Trophoblast cell (in vitro differentiated cells and primary cell): ENCODE measurements at regions not wholly inside any gene's neighbourhood (a gene's known extent, or its start where the extent isn't known, plus 50 kb on each side); places are given as distances from the start of the nearest gene placed in this dataset.
A peak's percentile ranks its signal among the peaks of the same experiment; 100 is the strongest.

Source experiments
- DNase-seq, 2 donors: peaks; one replicate each; pipeline ENCODE4 v3.0.0-alpha.2; 2016
- H2AFZ ChIP-seq: 2 replicates; pipeline ENCODE4 v1.6.1; 2013; ENCODE audit warnings: low read length, moderate library complexity, mild to moderate bottlenecking; ENCODE audit not compliant: insufficient read depth, poor library complexity
- H2AK5ac ChIP-seq: 2 replicates; pipeline ENCODE4 v1.6.1; 2013; ENCODE audit warnings: mild to moderate bottlenecking, low read length
- H2BK120ac ChIP-seq: 2 replicates; pipeline ENCODE4 v1.6.1; 2013; ENCODE audit warnings: low read length, mild to moderate bottlenecking, moderate library complexity; ENCODE audit not compliant: insufficient read depth, poor library complexity
- H2BK12ac ChIP-seq: 2 replicates; pipeline ENCODE4 v1.6.1; 2013; ENCODE audit warnings: mild to moderate bottlenecking, low read length, moderate library complexity
- H2BK5ac ChIP-seq: 2 replicates; pipeline ENCODE4 v1.6.1; 2013; ENCODE audit warnings: low read length, low read depth, moderate library complexity, mild to moderate bottlenecking; ENCODE audit not compliant: poor library complexity
- H3K14ac ChIP-seq: 2 replicates; pipeline ENCODE4 v1.6.1; 2013; ENCODE audit warnings: mild to moderate bottlenecking, low read length
- H3K18ac ChIP-seq: 2 replicates; pipeline ENCODE4 v1.6.1; 2013; ENCODE audit warnings: mild to moderate bottlenecking, low read length
- H3K23ac ChIP-seq: 2 replicates; pipeline ENCODE4 v1.6.1; 2013; ENCODE audit warnings: low read length
- H3K27ac ChIP-seq: 2 replicates; pipeline ENCODE4 v1.5.1; 2013; ENCODE audit warnings: low read depth, mild to moderate bottlenecking, inconsistent platforms, low read length, moderate library complexity
- H3K27me3 ChIP-seq: 2 replicates; pipeline ENCODE4 v1.6.1; 2013; ENCODE audit warnings: inconsistent platforms, mild to moderate bottlenecking, low read length, moderate library complexity; ENCODE audit not compliant: insufficient read depth
- H3K36me3 ChIP-seq, 2 experiments: 1 replicate in 1 of 2; 2 replicates in 1 of 2; pipeline ENCODE4 v1.6.1; 2013; ENCODE audit warnings: low read length in 2 of 2, mild to moderate bottlenecking in 2 of 2, moderate library complexity in 1 of 2; ENCODE audit not compliant: insufficient read depth in 2 of 2, control insufficient read depth in 1 of 2
- H3K4ac ChIP-seq: 2 replicates; pipeline ENCODE4 v1.6.1; 2013; ENCODE audit warnings: low read depth, mild to moderate bottlenecking, low read length, moderate library complexity
- H3K4me1 ChIP-seq, 2 experiments: 1 replicate in 1 of 2; 2 replicates in 1 of 2; pipeline ENCODE4 v1.6.1; 2013; ENCODE audit warnings: low read length in 2 of 2, mild to moderate bottlenecking in 2 of 2, moderate library complexity in 1 of 2; ENCODE audit not compliant: insufficient read depth in 2 of 2, control insufficient read depth in 1 of 2
- H3K4me2 ChIP-seq: 2 replicates; pipeline ENCODE4 v1.6.1; 2013; ENCODE audit warnings: inconsistent platforms, mild to moderate bottlenecking, low read length, moderate library complexity
- H3K4me3 ChIP-seq: 2 replicates; pipeline ENCODE4 v1.5.1; 2013; ENCODE audit warnings: mild to moderate bottlenecking, low read depth, low read length, inconsistent platforms
- H3K79me1 ChIP-seq: one replicate; pipeline ENCODE4 v1.6.1; 2013; ENCODE audit warnings: low read length
- H3K79me2 ChIP-seq: 2 replicates; pipeline ENCODE4 v1.6.1; 2013; ENCODE audit warnings: low read length, mild to moderate bottlenecking; ENCODE audit not compliant: control insufficient read depth, insufficient read depth, poor library complexity
- H3K9ac ChIP-seq: 2 replicates; pipeline ENCODE4 v1.6.1; 2013; ENCODE audit warnings: mild to moderate bottlenecking, low read length
- H3K9me3 ChIP-seq: 2 replicates; pipeline ENCODE4 v1.6.1; 2013; ENCODE audit warnings: low read depth, mild to moderate bottlenecking, control low read depth, inconsistent platforms, low read length; ENCODE audit not compliant: insufficient read depth
- H4K12ac ChIP-seq: 2 replicates; pipeline ENCODE4 v1.6.1; 2013; ENCODE audit warnings: low read depth, mild to moderate bottlenecking, low read length, moderate library complexity
- H4K8ac ChIP-seq: 2 replicates; pipeline ENCODE4 v1.6.1; 2013; ENCODE audit warnings: low read depth, mild to moderate bottlenecking, low read length, moderate library complexity
- H4K91ac ChIP-seq: one replicate; pipeline ENCODE4 v1.6.1; 2013; ENCODE audit warnings: low read depth, mild to moderate bottlenecking, low read length, moderate library complexity
- WGBS: extraction: QIAGEN DNeasy Blood & Tissue Kit; methylation state at CpG from one replicate; pipeline ENCODE4 v1.1.7; 2013; ENCODE audit warnings: missing lambda C conversion rate; ENCODE audit not compliant: insufficient read length, insufficient coverage; ENCODE audit errors: extremely low coverage; 5-methylcytosine and 5-hydroxymethylcytosine counted together

GRCh38 chr4:12894062-12894461 is 590.1 kb downstream of the RAB28 start:
- Histone ChIP-seq H3K4me2 (no peak overlapping the region), H3K36me3 (no peaks in the 10 kb centered on the region), H3K27me3 (no peaks in the 10 kb centered on the region), H3K9ac (no peak overlapping the region), H3K9me3 (no peaks in the 10 kb centered on the region), H3K27ac (no peak overlapping the region), H3K4me1 (no peaks in the 10 kb centered on the region), H4K91ac (no peak overlapping the region), H2BK5ac (no peak overlapping the region), H3K79me1 (no peaks in the 10 kb centered on the region), H2BK12ac (no peak overlapping the region), H2AK5ac (no peak overlapping the region), H3K79me2 (no peaks in the 10 kb centered on the region), H2BK120ac (no peak overlapping the region), H3K18ac (no peak overlapping the region), H4K12ac (no peak overlapping the region), H3K4me3 (no peak overlapping the region), H3K4ac (no peak overlapping the region), H3K23ac (no peak overlapping the region), H4K8ac (no peak overlapping the region), H3K14ac (no peak overlapping the region), H2AFZ (no peak overlapping the region)
- no peak for DNase-seq
- no CpG with 5 or more reads among the region's 1 CpG for WGBS

GRCh38 chr4:12889054-12889453 is 595.1 kb downstream of the RAB28 start:
- Histone ChIP-seq H2BK120ac (no peak overlapping the region), H3K36me3 (no peaks in the 10 kb centered on the region), H3K9ac (no peak overlapping the region), H3K4me1 (no peaks in the 10 kb centered on the region), H3K4me3 (no peak overlapping the region), H3K4me2 (no peak overlapping the region), H2AFZ (no peak overlapping the region), H4K91ac (no peak overlapping the region), H3K9me3 (no peaks in the 10 kb centered on the region), H3K27me3 (no peaks in the 10 kb centered on the region), H4K8ac (no peak overlapping the region), H2AK5ac (no peak overlapping the region), H3K14ac (no peak overlapping the region), H3K4ac (no peak overlapping the region), H3K79me2 (no peaks in the 10 kb centered on the region), H2BK5ac (no peak overlapping the region), H3K23ac (no peak overlapping the region), H3K79me1 (no peaks in the 10 kb centered on the region), H3K27ac (no peak overlapping the region), H2BK12ac (no peak overlapping the region), H3K18ac (no peak overlapping the region), H4K12ac (no peak overlapping the region)
- DNase-seq = peak in 1 of 2 donors; percentile 3
- WGBS = no CpG with 5 or more reads among the region's 3 CpGs

DNA sequence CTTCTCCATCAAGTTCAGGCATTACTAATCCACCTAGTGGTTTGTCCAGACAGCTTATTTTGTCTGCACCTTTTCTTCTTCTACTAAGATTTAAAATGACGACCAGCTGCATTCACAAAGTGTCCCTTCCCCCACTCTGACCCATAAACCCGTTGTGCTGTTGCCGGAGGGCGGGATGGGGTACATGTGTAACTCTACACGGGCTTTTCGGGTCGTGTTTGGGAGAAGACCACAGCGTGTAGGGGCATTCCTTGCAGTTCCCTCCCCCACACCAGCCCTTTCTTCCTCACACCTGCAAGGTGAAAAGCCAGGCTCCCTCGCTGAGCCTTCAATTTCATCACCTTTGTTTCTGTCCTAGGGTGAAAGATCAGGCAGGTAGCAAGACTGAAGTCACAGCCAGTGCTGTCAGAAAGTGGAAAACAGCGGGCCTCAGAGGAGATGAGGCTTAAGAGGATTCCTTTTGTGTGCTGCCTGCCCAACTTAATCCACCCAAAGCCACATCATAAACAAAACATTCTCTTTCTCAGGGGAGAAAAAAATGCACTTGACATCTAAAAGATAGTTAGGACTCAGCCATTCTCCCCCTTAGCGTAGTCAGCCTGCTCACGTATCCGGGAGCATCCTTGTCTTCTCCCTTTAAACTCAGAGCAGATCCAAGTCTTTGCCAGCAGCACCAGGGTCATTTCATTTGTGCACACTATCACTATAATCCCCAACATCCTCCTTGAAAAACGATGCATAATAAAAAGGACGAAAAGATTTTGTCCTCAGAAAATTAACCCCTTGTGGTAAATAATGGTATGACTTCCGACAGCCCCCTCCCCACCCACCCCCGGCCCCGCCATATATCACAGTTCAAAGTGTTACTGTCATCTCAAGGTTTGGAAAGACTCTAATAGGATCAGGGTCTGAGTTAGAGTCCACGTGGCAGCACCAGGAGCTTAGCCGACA is 599.0 kb downstream of the RAB28 start:
- Histone ChIP-seq H3K18ac (no peak overlapping the region), H2BK12ac (no peak overlapping the region), H3K4me3 (no peak overlapping the region), H3K4ac (no peak overlapping the region), H3K79me2 (no peaks in the 10 kb centered on the region), H3K79me1 (no peaks in the 10 kb centered on the region), H3K9ac (peak overlapping the region; percentile 29), H3K14ac (no peak overlapping the region), H4K8ac (no peak overlapping the region), H3K23ac (no peak overlapping the region), H2AFZ (no peak overlapping the region), H3K27ac (no peak overlapping the region), H2BK5ac (no peak overlapping the region), H2AK5ac (no peak overlapping the region), H3K9me3 (no peaks in the 10 kb centered on the region), H3K36me3 (no peaks in the 10 kb centered on the region), H3K4me2 (no peak overlapping the region), H3K4me1 (no peaks in the 10 kb centered on the region), H3K27me3 (no peaks in the 10 kb centered on the region), H4K91ac (no peak overlapping the region), H4K12ac (no peak overlapping the region), H2BK120ac (no peak overlapping the region)
- no CpG with 5 or more reads among the region's 20 CpGs for WGBS
- DNase-seq = no peak

- Histone ChIP-seq H2BK120ac (no peak overlapping the region), H3K9ac (no peak overlapping the region), H3K4me1 (no peaks in the 10 kb centered on the region), H2BK5ac (no peak overlapping the region), H3K79me1 (no peaks in the 10 kb centered on the region), H3K4me3 (no peak overlapping the region), H3K4ac (no peak overlapping the region), H3K9me3 (no peaks in the 10 kb centered on the region), H3K27ac (no peak overlapping the region), H4K91ac (no peak overlapping the region), H3K4me2 (no peak overlapping the region), H3K27me3 (no peaks in the 10 kb centered on the region), H2AK5ac (no peak overlapping the region), H3K18ac (no peak overlapping the region), H4K8ac (no peak overlapping the region), H2BK12ac (no peak overlapping the region), H3K36me3 (no peaks in the 10 kb centered on the region), H2AFZ (no peak overlapping the region), H3K79me2 (no peaks in the 10 kb centered on the region), H3K14ac (no peak overlapping the region), H3K23ac (no peak overlapping the region), H4K12ac (no peak overlapping the region)
- no peak for DNase-seq
- WGBS = no CpG with 5 or more reads among the region's 3 CpGs
These were observed 602.1 kb downstream of the RAB28 start for GRCh38 chr4:12881945-12882584.
